ENCODE measurements at regions not wholly inside any gene's neighbourhood (a gene's known extent, or its start where the extent isn't known, plus 50 kb on each side); places are given as distances from the start of the nearest gene placed in this dataset.

- DNase-seq (no peak), ATAC-seq (replicated peaks) (no peak)
- Mint-ChIP-seq H3K27me3 (peaks cover 23 to 43% of the 10 kb centered on the region in 2 donors), H3K36me3 (ENCODE audit: insufficient read depth) (no peaks in the 10 kb centered on the region), H3K9me3 (no peaks in the 10 kb centered on the region), H3K4me3 (no peak overlapping the region), H3K4me1 (ENCODE audit: low read depth in 2 of 2) (no peaks in the 10 kb centered on the region), H3K27ac (no peak overlapping the region)
Observed at GRCh38 chr11:70670676-70671034, 272.3 kb downstream of the CTTN start.

GRCh38 chr11:70671083-70671482, 272.8 kb downstream of the CTTN start:
- Mint-ChIP-seq H3K27ac (no peak overlapping the region), H3K9me3 (no peaks in the 10 kb centered on the region), H3K36me3 (ENCODE audit: insufficient read depth) (no peaks in the 10 kb centered on the region), H3K27me3 (peaks cover 23 to 42% of the 10 kb centered on the region in 2 donors), H3K4me1 (ENCODE audit: low read depth in 2 of 2) (no peaks in the 10 kb centered on the region), H3K4me3 (no peak overlapping the region)
- ATAC-seq (replicated peaks), result no peak
- no peak for DNase-seq

GRCh38 chr11:70671611-70672010, 273.3 kb downstream of the CTTN start:
- H3K4me3 Mint-ChIP-seq, result no peak overlapping the region
- H3K9me3 Mint-ChIP-seq, result no peaks in the 10 kb centered on the region
- no peaks in the 10 kb centered on the region for H3K36me3 Mint-ChIP-seq (ENCODE audit: insufficient read depth)
- ATAC-seq (replicated peaks) (no peak), DNase-seq (no peak)
- peaks cover 21 to 37% of the 10 kb centered on the region in 2 donors for H3K27me3 Mint-ChIP-seq
- no peaks in the 10 kb centered on the region for H3K4me1 Mint-ChIP-seq (ENCODE audit: low read depth in 2 of 2)
- H3K27ac Mint-ChIP-seq, result no peak overlapping the region

- H3K36me3 Mint-ChIP-seq (ENCODE audit: insufficient read depth), result no peaks in the 10 kb centered on the region
- ATAC-seq (replicated peaks) (no peak), DNase-seq (no peak)
- no peaks in the 10 kb centered on the region for H3K4me1 Mint-ChIP-seq (ENCODE audit: low read depth in 2 of 2)
- H3K27ac Mint-ChIP-seq, result no peak overlapping the region
- H3K9me3 Mint-ChIP-seq, result no peaks in the 10 kb centered on the region
- no peak overlapping the region for H3K4me3 Mint-ChIP-seq
- peaks cover 14 to 26% of the 10 kb centered on the region in 2 donors for H3K27me3 Mint-ChIP-seq
Observed at GRCh38 chr11:70672991-70673653, 274.8 kb downstream of the CTTN start.

- Mint-ChIP-seq H3K4me3 (no peak overlapping the region), H3K27me3 (peaks cover 8 to 15% of the 10 kb centered on the region in 2 donors), H3K36me3 (ENCODE audit: insufficient read depth) (no peaks in the 10 kb centered on the region), H3K9me3 (no peaks in the 10 kb centered on the region), H3K27ac (no peak overlapping the region), H3K4me1 (ENCODE audit: low read depth in 2 of 2) (no peaks in the 10 kb centered on the region)
- DNase-seq (no peak), ATAC-seq (replicated peaks) (no peak)
Observed at GRCh38 chr11:70674605-70675004, 276.3 kb downstream of the CTTN start.

GRCh38 chr11:70675697-70676374, 277.5 kb downstream of the CTTN start:
- peaks cover 15 to 18% of the 10 kb centered on the region in 2 donors for H3K27me3 Mint-ChIP-seq
- DNase-seq (no peak), ATAC-seq (replicated peaks) (no peak)
- no peak overlapping the region for H3K27ac Mint-ChIP-seq
- no peaks in the 10 kb centered on the region for H3K9me3 Mint-ChIP-seq
- no peaks in the 10 kb centered on the region for H3K36me3 Mint-ChIP-seq (ENCODE audit: insufficient read depth)
- no peak overlapping the region for H3K4me3 Mint-ChIP-seq
- H3K4me1 Mint-ChIP-seq (ENCODE audit: low read depth in 2 of 2), result no peaks in the 10 kb centered on the region

GRCh38 chr11:70677232-70677916, 279.0 kb downstream of the CTTN start:
- Mint-ChIP-seq H3K4me1 (ENCODE audit: low read depth in 2 of 2) (no peaks in the 10 kb centered on the region), H3K27ac (no peak overlapping the region), H3K36me3 (ENCODE audit: insufficient read depth) (no peaks in the 10 kb centered on the region), H3K9me3 (no peaks in the 10 kb centered on the region), H3K4me3 (no peak overlapping the region), H3K27me3 (peaks cover 20 to 22% of the 10 kb centered on the region in 2 donors)
- DNase-seq (no peak), ATAC-seq (replicated peaks) (no peak)

- no peaks in the 10 kb centered on the region for H3K4me1 Mint-ChIP-seq (ENCODE audit: low read depth in 2 of 2)
- no peak overlapping the region for H3K4me3 Mint-ChIP-seq
- ATAC-seq (replicated peaks), result no peak
- H3K9me3 Mint-ChIP-seq, result no peaks in the 10 kb centered on the region
- DNase-seq, result no peak
- peaks cover 15 to 17% of the 10 kb centered on the region in 2 donors for H3K27me3 Mint-ChIP-seq
- no peak overlapping the region for H3K27ac Mint-ChIP-seq
- no peaks in the 10 kb centered on the region for H3K36me3 Mint-ChIP-seq (ENCODE audit: insufficient read depth)
Observed at GRCh38 chr11:70678931-70679900, 280.9 kb downstream of the CTTN start.

- Mint-ChIP-seq H3K4me1 (ENCODE audit: low read depth in 2 of 2) (no peaks in the 10 kb centered on the region), H3K4me3 (no peak overlapping the region), H3K9me3 (no peaks in the 10 kb centered on the region), H3K27me3 (peaks cover 13 to 25% of the 10 kb centered on the region in 2 donors), H3K27ac (no peak overlapping the region), H3K36me3 (ENCODE audit: insufficient read depth) (no peaks in the 10 kb centered on the region)
- no peak for DNase-seq
- ATAC-seq (replicated peaks), result no peak
Observed at GRCh38 chr11:70680781-70681281, 282.5 kb downstream of the CTTN start.

GRCh38 chr11:70682056-70682455, 283.7 kb downstream of the CTTN start:
- Mint-ChIP-seq H3K9me3 (no peaks in the 10 kb centered on the region), H3K4me3 (no peak overlapping the region), H3K36me3 (ENCODE audit: insufficient read depth) (no peaks in the 10 kb centered on the region), H3K4me1 (ENCODE audit: low read depth in 2 of 2) (no peaks in the 10 kb centered on the region), H3K27me3 (peaks cover 18 to 28% of the 10 kb centered on the region in 2 donors), H3K27ac (no peak overlapping the region)
- DNase-seq (no peak), ATAC-seq (replicated peaks) (no peak)

GRCh38 chr11:70682760-70683159, 284.4 kb downstream of the CTTN start:
- Mint-ChIP-seq H3K27ac (no peak overlapping the region), H3K27me3 (peaks cover 19 to 31% of the 10 kb centered on the region in 2 donors), H3K4me1 (ENCODE audit: low read depth in 2 of 2) (no peaks in the 10 kb centered on the region)

GRCh38 chr11:70687716-70688115, 289.4 kb downstream of the CTTN start:
- peaks cover 14 to 22% of the 10 kb centered on the region in 2 donors for H3K27me3 Mint-ChIP-seq
- H3K4me1 Mint-ChIP-seq (ENCODE audit: low read depth in 2 of 2), result no peaks in the 10 kb centered on the region
- ATAC-seq (replicated peaks), result no peak
- no peak overlapping the region for H3K27ac Mint-ChIP-seq
- peaks cover 0 to 5% of the 10 kb centered on the region in 2 donors for H3K9me3 Mint-ChIP-seq
- no peak for DNase-seq
- H3K4me3 Mint-ChIP-seq, result no peak overlapping the region
- no peaks in the 10 kb centered on the region for H3K36me3 Mint-ChIP-seq (ENCODE audit: insufficient read depth)

More at GRCh38 chr11:70682760-70683159, 284.4 kb downstream of the CTTN start:
- no peak for ATAC-seq (replicated peaks)
- Mint-ChIP-seq H3K4me3 (no peak overlapping the region), H3K36me3 (ENCODE audit: insufficient read depth) (no peaks in the 10 kb centered on the region), H3K9me3 (no peaks in the 10 kb centered on the region)
- DNase-seq, result no peak

- H3K4me3 Mint-ChIP-seq, result no peak overlapping the region
- H3K4me1 Mint-ChIP-seq (ENCODE audit: low read depth in 2 of 2), result no peaks in the 10 kb centered on the region
- no peak for DNase-seq
- peaks cover 18 to 27% of the 10 kb centered on the region in 2 donors for H3K27me3 Mint-ChIP-seq
- peaks cover 0 to 5% of the 10 kb centered on the region in 2 donors for H3K9me3 Mint-ChIP-seq
- H3K27ac Mint-ChIP-seq, result no peak overlapping the region
- no peaks in the 10 kb centered on the region for H3K36me3 Mint-ChIP-seq (ENCODE audit: insufficient read depth)
- no peak for ATAC-seq (replicated peaks)
Observed at GRCh38 chr11:70688142-70688541, 289.8 kb downstream of the CTTN start.

Data from effector memory CD8-positive, alpha-beta T cell (primary cell).